HCT116 (cell line): ENCODE measurements at regions not wholly inside any gene's neighbourhood (a gene's known extent, or its start where the extent isn't known, plus 50 kb on each side); places are given as distances from the start of the nearest gene placed in this dataset.
A peak's percentile ranks its signal among the peaks of the same experiment; 100 is the strongest.

Experiments
- ATAC-seq: fragments of 200-7000 bp; cut with Tn5 transposase; 2 replicates; pipeline ENCODE4 v1.9.1; 2020; ENCODE audit warnings: mild to moderate bottlenecking, moderate library complexity
- BruUV-seq: library from RNA; stranded (reverse); fragments of 400-500 nt; replicated peaks from 2 replicates; lab custom pipeline; 2021; lab: Mats Ljungman, UMichigan
- CTCF ChIA-PET: fragments of 300-600 bp; sonication (Branson Sonifier 250); formaldehyde crosslinking; loops from one replicate; lab custom pipeline; 2021; ENCODE audit warnings: antibody characterized with exemption; lab: Charles Lee
- POLR2A ChIA-PET: fragments of 300-600, 350-600 bp; sonication (Branson Sonifier 250); formaldehyde crosslinking; loops from one replicate; lab custom pipeline; 2021; ENCODE audit warnings: antibody characterized with exemption; lab: Charles Lee
- RAD21 ChIA-PET, 2 experiments: fragments of 300-600 bp; sonication (Branson Sonifier 250); formaldehyde crosslinking; loops; one replicate each; lab custom pipeline; 2023; ENCODE audit warnings: low total read pairs in 2 of 2; ENCODE audit not compliant: uncharacterized antibody in 2 of 2, unreplicated experiment in 2 of 2, low non-redundant PET in 1 of 2; lab: Charles Lee
- DNase-seq: peaks from one replicate; pipeline ENCODE4 v3.0.0-alpha.2; 2010; ENCODE audit warnings: low read depth, low spot score
- H2AFZ ChIP-seq: fragments of 200-600 bp; shearing (Covaris generic), sonication (generic); 2 replicates; pipeline ENCODE4 v1.6.1; 2017; ENCODE audit warnings: low read depth, mixed run types, mixed read lengths, antibody characterized with exemption, low read length; ENCODE audit not compliant: poor library complexity, severe bottlenecking
- H3K27ac ChIP-seq: 2 replicates; pipeline ENCODE4 v1.5.1; 2012; ENCODE audit warnings: low read depth, low read length
- H3K27me3 ChIP-seq: fragments of 200-600 bp; sonication (generic); 2 replicates; pipeline ENCODE4 v1.6.1; 2016; ENCODE audit warnings: mixed run types, low read length, mixed read lengths; ENCODE audit not compliant: insufficient read depth
- H3K36me3 ChIP-seq, 2 experiments: fragments of 200-500 bp in 1 of 2; fragments of 200-600 bp in 1 of 2; sonication (Bioruptor generic) in 1 of 2; sonication (generic) in 1 of 2; 2 replicates each; pipeline versions ENCODE4 v1.5.1 to v1.6.1; 2014 to 2016; ENCODE audit warnings: low read length in 2 of 2, inconsistent platforms in 1 of 2, mixed read lengths in 1 of 2, mixed run types in 1 of 2; ENCODE audit not compliant: insufficient read depth in 2 of 2, control insufficient read depth in 1 of 2
- H3K4me1 ChIP-seq, 2 experiments: fragments of 200-600 bp in 1 of 2; sonication (generic) in 1 of 2; 2 replicates each; pipeline versions ENCODE4 v1.5.1 to v1.6.1; 2012 to 2017; ENCODE audit warnings: low read length in 2 of 2, inconsistent platforms in 1 of 2, mild to moderate bottlenecking in 1 of 2, mixed read lengths in 1 of 2, mixed run types in 1 of 2, moderate library complexity in 1 of 2; ENCODE audit not compliant: insufficient read depth in 2 of 2, control insufficient read depth in 1 of 2
- H3K4me2 ChIP-seq: fragments of 200-600 bp; sonication (generic); 2 replicates; pipeline ENCODE4 v1.6.1; 2017; ENCODE audit warnings: mixed run types, low read length, mixed read lengths
- H3K4me3 ChIP-seq, 2 experiments: fragments of 200-600 bp in 1 of 2; sonication (generic) in 1 of 2; replicated peaks in 1 of 2; 2 replicates each; pipeline ENCODE4 v1.5.1; 2011 to 2016; ENCODE audit warnings: low read length in 2 of 2, control low read depth in 1 of 2, low read depth in 1 of 2, mild to moderate bottlenecking in 1 of 2, mixed read lengths in 1 of 2, mixed run types in 1 of 2
- H3K79me2 ChIP-seq: fragments of 200-600 bp; sonication (generic); 2 replicates; pipeline ENCODE4 v1.6.1; 2017; ENCODE audit warnings: mild to moderate bottlenecking, mixed run types, low read length, moderate library complexity, mixed read lengths; ENCODE audit not compliant: insufficient read depth
- H3K9ac ChIP-seq: fragments of 200-600 bp; sonication (generic); 2 replicates; pipeline ENCODE4 v1.6.1; 2016; ENCODE audit warnings: low read length, mixed read lengths
- H3K9me2 ChIP-seq: fragments of 200-600 bp; sonication (generic), shearing (Covaris generic); 2 replicates; pipeline ENCODE4 v1.6.1; 2017; ENCODE audit warnings: mixed run types, mild to moderate bottlenecking, moderate library complexity; ENCODE audit not compliant: insufficient read depth
- H3K9me3 ChIP-seq, 2 experiments: fragments of 200-500 bp in 1 of 2; fragments of 200-600 bp in 1 of 2; sonication (Bioruptor generic) in 1 of 2; sonication (generic) in 1 of 2; 2 replicates each; pipeline ENCODE4 v1.6.1; 2014 to 2017; ENCODE audit warnings: low read length in 2 of 2, mixed read lengths in 2 of 2, inconsistent platforms in 1 of 2, low read depth in 1 of 2, mild to moderate bottlenecking in 1 of 2, mixed run types in 1 of 2, moderate library complexity in 1 of 2; ENCODE audit not compliant: control insufficient read depth in 1 of 2, insufficient read depth in 1 of 2
- H4K20me1 ChIP-seq: fragments of 200-600 bp; sonication (generic), shearing (Covaris generic); 2 replicates; pipeline ENCODE4 v1.6.1; 2017; ENCODE audit warnings: mixed run types, mild to moderate bottlenecking, moderate library complexity; ENCODE audit not compliant: insufficient read depth
- ATF3 ChIP-seq: IDR thresholded peaks from 2 replicates; pipeline ENCODE4 v1.6.1; 2012
- CBX3 ChIP-seq: IDR thresholded peaks from 2 replicates; pipeline ENCODE4 v1.6.1; 2012; ENCODE audit warnings: low read depth
- EGR1 ChIP-seq: IDR thresholded peaks from 2 replicates; pipeline ENCODE4 v1.6.1; 2012; ENCODE audit warnings: low read depth
- RAD21 ChIP-seq: IDR thresholded peaks from 2 replicates; pipeline ENCODE4 v1.6.1; 2012; ENCODE audit warnings: low read depth, mild to moderate bottlenecking
- SP1 ChIP-seq: IDR thresholded peaks from 2 replicates; pipeline ENCODE4 v1.6.1; 2012; ENCODE audit warnings: low read depth
- ZFX ChIP-seq: fragments of 450-650 bp; IDR thresholded peaks from 2 replicates; pipeline ENCODE4 v1.6.1; 2017
- ZNF274 ChIP-seq: fragments of 200-500 bp; sonication (Bioruptor generic); IDR thresholded peaks from 2 replicates; pipeline ENCODE4 v1.6.1; 2014; ENCODE audit warnings: mild to moderate bottlenecking, low read depth, low read length, inconsistent platforms
- intact Hi-C: fragments of 100-400 bp; cut with micrococcal nuclease; formaldehyde crosslinking; loops from 2 replicates; pipeline ENCODE4 v1.10.0; 2022

- Histone ChIP-seq H3K79me2 (no peaks in the 10 kb centered on the region), H3K36me3 (no peaks in the 10 kb centered on the region), H3K9me3 (no peaks in the 10 kb centered on the region)
- ATAC-seq = no peak
- no peak for TF ChIP-seq EGR1
- no peak for TF ChIP-seq SP1
- no peak for TF ChIP-seq RAD21
- no peak for TF ChIP-seq ZFX
- no peak for TF ChIP-seq CBX3
- no peak for TF ChIP-seq ATF3
- TF ChIP-seq, all 23 proteins: peak for 0
- H3K9me2 ChIP-seq = no peaks in the 10 kb centered on the region
- CTCF ChIA-PET = no interaction called here
- DNase-seq = no peak
- H3K9ac ChIP-seq = no peak overlapping the region
- H3K4me1 ChIP-seq = peaks cover 4 to 28% of the 10 kb centered on the region in 2 experiments; a peak in 3 of 4 replicates
- RAD21 ChIA-PET = no interaction called here
- no peak overlapping the region for H3K27ac ChIP-seq
- H3K4me3 ChIP-seq = no peak overlapping the region
- BruUV-seq = no TSS peak
- intact Hi-C loops = no loop called here
- H2AFZ ChIP-seq = no peak overlapping the region
- no peaks in the 10 kb centered on the region for H4K20me1 ChIP-seq
- H3K27me3 ChIP-seq = no peaks in the 10 kb centered on the region
- POLR2A ChIA-PET = no interaction called here
- no peak overlapping the region for H3K4me2 ChIP-seq
These were observed 125.1 kb upstream of the JCAD start for GRCh38 chr10:30184397-30185033.

- peaks cover 4 to 28% of the 10 kb centered on the region in 2 experiments; a peak in 3 of 4 replicates for H3K4me1 ChIP-seq
- no peaks in the 10 kb centered on the region for H4K20me1 ChIP-seq
- ChIA-PET RAD21 (no interaction called here), POLR2A (no interaction called here), CTCF (no interaction called here)
- BruUV-seq = no TSS peak
- DNase-seq (no peak), ATAC-seq (peak; percentile 43)
- H3K27ac ChIP-seq = no peak overlapping the region
- no peak overlapping the region for H3K4me3 ChIP-seq
- intact Hi-C loops = no loop called here
- no peaks in the 10 kb centered on the region for H3K79me2 ChIP-seq
- no peaks in the 10 kb centered on the region for H3K27me3 ChIP-seq
- TF ChIP-seq CBX3 = no peak
- TF ChIP-seq ZNF274 = no peak
- H2AFZ ChIP-seq = peak overlapping the region; percentile 65
- H3K9me2 ChIP-seq = no peaks in the 10 kb centered on the region
- no peaks in the 10 kb centered on the region for H3K36me3 ChIP-seq
- H3K9me3 ChIP-seq = no peaks in the 10 kb centered on the region
- 0 out of 2 replicates have a peak overlapping the region, but pooled peaks have one; percentile 17 for H3K9ac ChIP-seq
- peak overlapping the region; percentile 57 for H3K4me2 ChIP-seq
These were observed 123.6 kb upstream of the JCAD start for GRCh38 chr10:30183055-30183402.
